Lower leg skin (tissue), 3 donors: ENCODE measurements at regions not wholly inside any gene's neighbourhood (a gene's known extent, or its start where the extent isn't known, plus 50 kb on each side); places are given as distances from the start of the nearest gene placed in this dataset.

Source experiments
- CTCF ChIP-seq, 3 donors: fragments of 450-650 bp; IDR thresholded peaks; one replicate each; pipeline ENCODE4 v1.5.1; 2016; ENCODE audit warnings: antibody characterized with exemption in 3 of 3, mild to moderate bottlenecking in 3 of 3, moderate library complexity in 2 of 3
- POLR2A ChIP-seq, 2 donors: fragments of 450-650 bp; IDR thresholded peaks; one replicate each; pipeline ENCODE4 v1.6.1; 2016 to 2017; ENCODE audit warnings: antibody characterized with exemption in 2 of 2, mild to moderate bottlenecking in 1 of 2, moderate library complexity in 1 of 2

- no peak for TF ChIP-seq CTCF (IDR thresholded peaks at IDR 0.05)
- TF ChIP-seq POLR2A (IDR thresholded peaks at IDR 0.05), result no peak
Observed at GRCh38 chr20:37630166-37630565, 63.7 kb upstream of the CTNNBL1 start.
